ENCODE measurements at regions not wholly inside any gene's neighbourhood (a gene's known extent, or its start where the extent isn't known, plus 50 kb on each side); places are given as distances from the start of the nearest gene placed in this dataset.

DNA sequence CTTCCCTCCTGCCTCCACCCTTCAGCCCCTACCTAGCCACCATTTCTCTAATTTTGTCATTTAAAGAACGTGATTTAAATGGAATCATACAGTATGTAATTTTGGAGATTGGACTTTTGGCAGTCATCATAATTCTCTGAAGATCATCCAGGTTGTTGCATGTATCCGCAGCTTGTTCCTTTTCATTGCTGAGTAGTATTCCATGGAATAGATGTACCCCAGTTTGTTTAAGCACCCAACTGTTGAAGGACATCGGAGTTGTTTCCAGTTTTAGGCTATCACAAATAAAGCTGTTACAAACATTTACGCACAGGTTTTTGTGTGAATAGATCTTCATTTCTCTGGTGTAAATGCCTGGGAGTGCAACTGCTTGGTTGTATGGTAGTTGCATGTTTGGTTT lies 61.1 kb upstream of the PWP1 start:
- TF ChIP-seq, protein P1, sequence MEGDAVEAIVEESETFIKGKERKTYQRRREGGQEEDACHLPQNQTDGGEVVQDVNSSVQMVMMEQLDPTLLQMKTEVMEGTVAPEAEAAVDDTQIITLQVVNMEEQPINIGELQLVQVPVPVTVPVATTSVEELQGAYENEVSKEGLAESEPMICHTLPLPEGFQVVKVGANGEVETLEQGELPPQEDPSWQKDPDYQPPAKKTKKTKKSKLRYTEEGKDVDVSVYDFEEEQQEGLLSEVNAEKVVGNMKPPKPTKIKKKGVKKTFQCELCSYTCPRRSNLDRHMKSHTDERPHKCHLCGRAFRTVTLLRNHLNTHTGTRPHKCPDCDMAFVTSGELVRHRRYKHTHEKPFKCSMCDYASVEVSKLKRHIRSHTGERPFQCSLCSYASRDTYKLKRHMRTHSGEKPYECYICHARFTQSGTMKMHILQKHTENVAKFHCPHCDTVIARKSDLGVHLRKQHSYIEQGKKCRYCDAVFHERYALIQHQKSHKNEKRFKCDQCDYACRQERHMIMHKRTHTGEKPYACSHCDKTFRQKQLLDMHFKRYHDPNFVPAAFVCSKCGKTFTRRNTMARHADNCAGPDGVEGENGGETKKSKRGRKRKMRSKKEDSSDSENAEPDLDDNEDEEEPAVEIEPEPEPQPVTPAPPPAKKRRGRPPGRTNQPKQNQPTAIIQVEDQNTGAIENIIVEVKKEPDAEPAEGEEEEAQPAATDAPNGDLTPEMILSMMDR (IDR thresholded peaks at IDR 0.05) = no peak
- no peak overlapping the region for H3K27ac ChIP-seq

DNA sequence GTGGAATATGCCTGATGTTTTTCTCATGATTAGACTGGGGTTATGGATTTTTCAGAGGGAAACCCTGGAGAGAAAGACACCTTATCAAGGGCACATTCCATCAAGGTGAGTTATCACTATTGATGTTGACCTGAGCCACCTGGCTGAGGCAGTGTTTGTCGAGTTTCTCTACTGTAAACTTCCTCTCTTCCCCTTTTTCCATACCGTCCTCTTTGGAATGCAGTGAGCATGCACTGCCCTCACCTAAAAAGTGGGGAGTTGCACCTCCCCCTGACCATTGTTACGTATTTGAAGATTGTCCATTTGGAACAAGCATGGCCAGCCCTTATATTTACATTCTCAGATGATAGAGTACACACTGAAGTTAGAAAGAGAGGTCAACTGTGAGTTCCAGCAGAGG lies 53.9 kb upstream of the PWP1 start:
- H3K27me3 ChIP-seq = no peaks in the 10 kb centered on the region
- no peak overlapping the region for H3K27ac ChIP-seq
- TF ChIP-seq, protein P1 (IDR thresholded peaks at IDR 0.05) = no peak
- no peak for TF ChIP-seq POLR2A (IDR thresholded peaks at IDR 0.05)
- peaks cover 0 to 4% (median 0%) of the 10 kb centered on the region in 4 donors for H3K9me3 ChIP-seq
- H3K4me3 ChIP-seq = no peak overlapping the region
- DNase-seq = no peak
- no peaks in the 10 kb centered on the region for H3K36me3 ChIP-seq
- no peaks in the 10 kb centered on the region for H3K4me1 ChIP-seq

More for the DNA sequence above, 61.1 kb upstream of the PWP1 start:
- H3K9me3 ChIP-seq = no peaks in the 10 kb centered on the region
- H3K27me3 ChIP-seq = no peaks in the 10 kb centered on the region
- no peak overlapping the region for H3K4me3 ChIP-seq
- no peaks in the 10 kb centered on the region for H3K36me3 ChIP-seq
- no peaks in the 10 kb centered on the region for H3K4me1 ChIP-seq
- no peak for DNase-seq

DNA sequence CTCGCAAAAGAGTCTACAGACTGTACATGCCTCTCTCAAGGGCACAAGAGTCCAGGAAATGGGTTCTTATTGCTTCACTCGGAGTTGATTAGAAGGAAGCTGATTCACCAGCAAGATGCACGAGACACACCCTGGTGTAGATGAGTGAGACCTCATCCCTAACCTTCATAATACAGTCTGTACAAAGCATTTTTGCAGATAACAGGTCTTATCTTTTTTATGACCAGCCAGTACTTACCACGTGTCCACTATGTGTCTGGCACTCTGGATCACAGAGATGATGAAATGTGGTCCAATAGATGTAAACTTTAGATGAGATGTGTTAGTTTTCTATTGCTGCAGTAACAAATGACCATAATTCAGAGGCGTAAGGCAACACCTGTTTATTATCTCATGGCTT lies 53.4 kb upstream of the PWP1 start:
- H3K36me3 ChIP-seq = no peaks in the 10 kb centered on the region
- H3K27ac ChIP-seq = no peak overlapping the region
- TF ChIP-seq, protein P1 (IDR thresholded peaks at IDR 0.05) = no peak
- no peak for TF ChIP-seq POLR2A (IDR thresholded peaks at IDR 0.05)
- no peak for DNase-seq
- H3K9me3 ChIP-seq = peaks cover 0 to 4% (median 0%) of the 10 kb centered on the region in 4 donors
- no peaks in the 10 kb centered on the region for H3K4me1 ChIP-seq
- no peaks in the 10 kb centered on the region for H3K27me3 ChIP-seq
- H3K4me3 ChIP-seq = no peak overlapping the region

DNA sequence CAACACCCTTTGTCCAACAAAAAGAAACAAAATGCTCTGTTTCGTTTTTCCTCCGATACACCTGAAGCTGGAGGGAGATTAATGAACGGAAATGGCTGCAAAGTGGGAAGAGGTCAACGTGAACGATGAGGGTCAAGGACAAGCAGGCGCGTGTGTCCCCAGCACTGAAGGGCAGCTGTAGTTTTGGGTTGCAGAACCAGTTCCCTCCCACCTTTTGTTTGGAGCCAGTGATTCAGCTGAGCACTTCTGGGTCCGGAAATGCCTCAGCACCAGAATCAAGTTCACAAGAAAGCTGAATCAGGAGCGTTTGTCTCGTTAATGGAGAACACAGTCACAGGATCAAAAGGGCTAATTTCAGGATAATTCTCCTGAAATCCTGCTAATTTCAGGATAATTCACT lies 51.1 kb upstream of the PWP1 start:
- Histone ChIP-seq H3K27me3 (no peaks in the 10 kb centered on the region), H3K9me3 (peaks cover 0 to 4% (median 0%) of the 10 kb centered on the region in 4 donors), H3K4me1 (no peaks in the 10 kb centered on the region), H3K4me3 (no peak overlapping the region), H3K27ac (no peak overlapping the region), H3K36me3 (no peaks in the 10 kb centered on the region)
- no peak for DNase-seq
- TF ChIP-seq, protein P1 (IDR thresholded peaks at IDR 0.05) = no peak
- no peak for TF ChIP-seq POLR2A (IDR thresholded peaks at IDR 0.05)

DNA sequence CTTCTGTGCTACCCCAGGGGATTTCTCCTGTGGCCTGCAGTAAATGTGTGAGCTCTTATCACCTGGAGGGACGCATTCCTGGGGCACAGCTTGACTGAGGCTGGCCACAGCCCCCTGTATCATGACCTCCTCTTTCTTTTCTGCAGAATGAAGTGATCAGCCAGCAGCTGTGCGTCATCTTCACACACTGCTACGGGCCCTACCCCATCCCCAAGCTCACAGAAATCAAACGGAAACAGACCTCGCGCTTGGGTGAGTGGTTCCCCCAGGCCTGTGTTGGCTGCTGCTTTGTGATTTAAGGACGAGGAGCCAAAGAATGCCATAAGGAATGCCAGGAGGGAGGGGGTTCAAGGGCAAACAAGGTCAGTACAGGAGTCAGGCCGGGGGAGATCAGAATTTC lies 50.5 kb upstream of the PWP1 start:
- H3K27ac ChIP-seq = no peak overlapping the region
- DNase-seq = no peak
- H3K4me3 ChIP-seq = no peak overlapping the region
- no peaks in the 10 kb centered on the region for H3K27me3 ChIP-seq
- H3K4me1 ChIP-seq = no peaks in the 10 kb centered on the region
- H3K36me3 ChIP-seq = no peaks in the 10 kb centered on the region
- TF ChIP-seq POLR2A (IDR thresholded peaks at IDR 0.05) = no peak
- H3K9me3 ChIP-seq = peaks cover 0 to 4% (median 0%) of the 10 kb centered on the region in 4 donors

Small RNA genes lying in the stretch of these regions (small RNA-seq; reads per million reads assigned to genes)
- gene RF00284 (0 reads per million in 2 donors), gene RNA5SP371 (0 reads per million in 2 donors)

Measured in Peyer's patch (tissue), 4 donors.